Fibroblast of lung (primary cell): ENCODE measurements at regions not wholly inside any gene's neighbourhood (a gene's known extent, or its start where the extent isn't known, plus 50 kb on each side); places are given as distances from the start of the nearest gene placed in this dataset.

Experiments used
- DNase-seq, 2 donors: peaks; one replicate each; pipeline versions ENCODE4 v3.0.0 to v3.0.0-alpha.2; 2010; ENCODE audit warnings: low read depth in 2 of 2
- H2AFZ ChIP-seq: 2 replicates; pipeline ENCODE4 v1.5.1; 2012; ENCODE audit warnings: low read length, control low read depth, inconsistent platforms
- H3K27ac ChIP-seq: 2 replicates; pipeline ENCODE4 v1.5.1; 2011; ENCODE audit warnings: low read length, control low read depth; ENCODE audit not compliant: insufficient read depth
- H3K27me3 ChIP-seq: 2 replicates; pipeline ENCODE4 v1.5.1; 2011; ENCODE audit warnings: mild to moderate bottlenecking, low read length; ENCODE audit not compliant: control insufficient read depth, insufficient read depth
- H3K36me3 ChIP-seq: 2 replicates; pipeline ENCODE4 v1.5.1; 2011; ENCODE audit warnings: low read length; ENCODE audit not compliant: control insufficient read depth, insufficient read depth
- H3K4me1 ChIP-seq: 2 replicates; pipeline ENCODE4 v1.5.1; 2011; ENCODE audit warnings: low read length; ENCODE audit not compliant: control insufficient read depth, insufficient read depth; ENCODE audit errors: extremely low read depth
- H3K4me2 ChIP-seq: 2 replicates; pipeline ENCODE4 v1.5.1; 2011; ENCODE audit warnings: low read length, control low read depth; ENCODE audit not compliant: insufficient read depth; ENCODE audit errors: extremely low read depth
- H3K4me3 ChIP-seq, 4 experiments: fragments of 200-600 bp in 1 of 4; sonication (generic) in 1 of 4; replicated peaks in 1 of 4; 2 replicates each; pipeline ENCODE4 v1.5.1; 2011 to 2016; ENCODE audit warnings: low read length in 4 of 4, low read depth in 3 of 4, mild to moderate bottlenecking in 3 of 4, control low read depth in 2 of 4, inconsistent platforms in 1 of 4, mixed read lengths in 1 of 4; ENCODE audit not compliant: insufficient read depth in 1 of 4; ENCODE audit errors: control extremely low read depth in 1 of 4
- H3K79me2 ChIP-seq: 2 replicates; pipeline ENCODE4 v1.5.1; 2012; ENCODE audit warnings: mild to moderate bottlenecking, low read length, inconsistent platforms; ENCODE audit not compliant: control insufficient read depth, insufficient read depth
- H3K9ac ChIP-seq: 2 replicates; pipeline ENCODE4 v1.5.1; 2011; ENCODE audit warnings: mild to moderate bottlenecking, low read length, control low read depth; ENCODE audit not compliant: insufficient read depth
- H3K9me3 ChIP-seq: 2 replicates; pipeline ENCODE4 v1.5.1; 2012; ENCODE audit warnings: low read depth, low read length; ENCODE audit not compliant: control insufficient read depth, insufficient read depth
- H4K20me1 ChIP-seq: 2 replicates; pipeline ENCODE4 v1.5.1; 2011; ENCODE audit warnings: low read length; ENCODE audit not compliant: control insufficient read depth, insufficient read depth; ENCODE audit errors: extremely low read depth
- CTCF ChIP-seq, 2 donors: IDR thresholded peaks in 1 of 2; conservative IDR thresholded peaks in 1 of 2; 1 replicate in 1 of 2; 2 replicates in 1 of 2; pipeline ENCODE4 v1.5.1; 2011 to 2012; ENCODE audit warnings: low read length in 2 of 2, control low read depth in 1 of 2, inconsistent platforms in 1 of 2, low read depth in 1 of 2, mild to moderate bottlenecking in 1 of 2
- EZH2 ChIP-seq: IDR thresholded peaks from 2 replicates; pipeline ENCODE4 v1.5.1; 2012; ENCODE audit warnings: low read length, control low read depth, mild to moderate bottlenecking; ENCODE audit errors: missing control alignments

- Histone ChIP-seq H3K4me3 (no peak overlapping the region), H3K36me3 (no peaks in the 10 kb centered on the region), H3K27me3 (no peaks in the 10 kb centered on the region), H2AFZ (no peak overlapping the region), H3K4me2 (no peak overlapping the region), H3K9me3 (no peaks in the 10 kb centered on the region), H3K79me2 (no peaks in the 10 kb centered on the region), H3K27ac (no peak overlapping the region), H4K20me1 (no peaks in the 10 kb centered on the region), H3K4me1 (no peaks in the 10 kb centered on the region), H3K9ac (no peak overlapping the region)
- no peak for TF ChIP-seq CTCF (conservative IDR thresholded peaks at IDR 0.05 in 1 of 2, IDR thresholded peaks at IDR 0.05 in 1 of 2; ENCODE audit: low read depth in 1 of 2, low read length in 2 of 2)
- TF ChIP-seq EZH2, result no peak
- no peak for DNase-seq
Measured at GRCh38 chr16:52372313-52372712, 174.6 kb downstream of the TOX3 start.

- H2AFZ ChIP-seq, result no peak overlapping the region
- H3K27ac ChIP-seq, result no peak overlapping the region
- H3K9me3 ChIP-seq, result no peaks in the 10 kb centered on the region
- no peaks in the 10 kb centered on the region for H3K4me1 ChIP-seq
- H3K4me2 ChIP-seq, result no peak overlapping the region
- H3K27me3 ChIP-seq, result no peaks in the 10 kb centered on the region
- H3K36me3 ChIP-seq, result no peaks in the 10 kb centered on the region
- TF ChIP-seq EZH2 (no peak), CTCF (conservative IDR thresholded peaks at IDR 0.05 in 1 of 2, IDR thresholded peaks at IDR 0.05 in 1 of 2; ENCODE audit: low read depth in 1 of 2, low read length in 2 of 2) (no peak)
- H3K9ac ChIP-seq, result no peak overlapping the region
- no peak overlapping the region for H3K4me3 ChIP-seq
- DNase-seq, result no peak
- no peaks in the 10 kb centered on the region for H4K20me1 ChIP-seq
- H3K79me2 ChIP-seq, result no peaks in the 10 kb centered on the region
Measured at GRCh38 chr16:52368859-52369258, 178.1 kb downstream of the TOX3 start.

GRCh38 chr16:52367821-52368220 lies 179.1 kb downstream of the TOX3 start:
- Histone ChIP-seq H3K9me3 (no peaks in the 10 kb centered on the region), H3K9ac (no peak overlapping the region), H3K4me1 (no peaks in the 10 kb centered on the region), H2AFZ (no peak overlapping the region), H3K27me3 (no peaks in the 10 kb centered on the region), H3K79me2 (no peaks in the 10 kb centered on the region), H3K36me3 (no peaks in the 10 kb centered on the region), H3K4me2 (no peak overlapping the region), H3K4me3 (no peak overlapping the region), H3K27ac (no peak overlapping the region), H4K20me1 (no peaks in the 10 kb centered on the region)
- TF ChIP-seq CTCF (conservative IDR thresholded peaks at IDR 0.05 in 1 of 2, IDR thresholded peaks at IDR 0.05 in 1 of 2; ENCODE audit: low read depth in 1 of 2, low read length in 2 of 2) (no peak), EZH2 (no peak)
- no peak for DNase-seq
